Panc1 (cell line): ENCODE measurements at regions not wholly inside any gene's neighbourhood (a gene's known extent, or its start where the extent isn't known, plus 50 kb on each side); places are given as distances from the start of the nearest gene placed in this dataset.

Experiments used
- CTCF ChIP-seq: fragments of 450-650 bp; IDR thresholded peaks from 2 replicates; pipeline ENCODE4 v1.5.1; 2017; ENCODE audit warnings: mild to moderate bottlenecking
- POLR2AphosphoS5 ChIP-seq: IDR thresholded peaks from 2 replicates; pipeline ENCODE4 v1.6.1; 2012; ENCODE audit warnings: mild to moderate bottlenecking, low read depth, low read length, moderate library complexity
- REST ChIP-seq, 2 experiments: IDR thresholded peaks; 2 replicates each; pipeline ENCODE4 v1.6.1; 2011 to 2012; ENCODE audit warnings: low read depth in 2 of 2, control low read depth in 1 of 2, low read length in 1 of 2, mild to moderate bottlenecking in 1 of 2, moderate library complexity in 1 of 2; ENCODE audit not compliant: insufficient read depth in 1 of 2
- TCF7L2 ChIP-seq: IDR thresholded peaks from 2 replicates; pipeline ENCODE4 v1.6.1; 2011; ENCODE audit warnings: mild to moderate bottlenecking, low read depth, low read length, inconsistent platforms

GRCh38 chr4:175871774-175872405, 59.8 kb upstream of the GPM6A start:
- TF ChIP-seq CTCF (no peak), POLR2AphosphoS5 (no peak), TCF7L2 (no peak), REST (IDR thresholded peaks at IDR 0.05; ENCODE audit: insufficient read depth in 1 of 2, low read depth in 2 of 2, low read length in 1 of 2) (no peak)
